SK-N-SH (cell line): ENCODE measurements at regions not wholly inside any gene's neighbourhood (a gene's known extent, or its start where the extent isn't known, plus 50 kb on each side); places are given as distances from the start of the nearest gene placed in this dataset.
A peak's percentile ranks its signal among the peaks of the same experiment; 100 is the strongest.

ENCODE experiments used
- CTCF ChIA-PET: fragments of 300-600, 350-600 bp; formaldehyde crosslinking; extraction: SDS; loops from one replicate; lab custom pipeline; 2021; lab: Yijun Ruan, JAX
- POLR2A ChIA-PET: fragments of 350-600 bp; sonication (Branson Sonifier 250); formaldehyde crosslinking; extraction: SDS; loops from one replicate; lab custom pipeline; 2020; ENCODE audit warnings: antibody characterized with exemption, inconsistent platforms; lab: Yijun Ruan, JAX
- DNase-seq: peaks from one replicate; pipeline ENCODE4 v3.0.0; 2012
- H2AFZ ChIP-seq: fragments of 200-600 bp; sonication (generic); 2 replicates; pipeline ENCODE4 v1.8.1; 2016; ENCODE audit warnings: antibody characterized with exemption, mild to moderate bottlenecking, low read depth
- H3F3A ChIP-seq: fragments of 200-600 bp; sonication (generic); replicated peaks from 2 replicates; pipeline ENCODE3; 2016; ENCODE audit warnings: antibody characterized with exemption, mild to moderate bottlenecking; ENCODE audit not compliant: insufficient read depth
- H3K27ac ChIP-seq, 2 experiments: fragments of 200-500 bp in 1 of 2; fragments of 200-600 bp in 1 of 2; sonication (Bioruptor generic) in 1 of 2; sonication (generic), shearing (Covaris generic) in 1 of 2; 2 replicates each; pipeline versions ENCODE4 v1.5.1 to v1.6.1; 2014 to 2016; ENCODE audit warnings: low read depth in 2 of 2, inconsistent platforms in 1 of 2, low read length in 1 of 2, mild to moderate bottlenecking in 1 of 2, mixed read lengths in 1 of 2
- H3K27me3 ChIP-seq: fragments of 200-600 bp; sonication (generic), shearing (Covaris generic); 2 replicates; pipeline ENCODE4 v1.6.1; 2016; ENCODE audit warnings: mixed run types; ENCODE audit not compliant: insufficient read depth
- H3K36me3 ChIP-seq, 2 experiments: fragments of 200-500 bp in 1 of 2; fragments of 200-600 bp in 1 of 2; sonication (Bioruptor generic) in 1 of 2; sonication (generic) in 1 of 2; replicated peaks in 1 of 2; 2 replicates each; pipeline versions ENCODE3 to v1.5.1; 2014 to 2016; ENCODE audit warnings: low read length in 1 of 2, mild to moderate bottlenecking in 1 of 2; ENCODE audit not compliant: insufficient read depth in 2 of 2, control insufficient read depth in 1 of 2
- H3K4me1 ChIP-seq, 2 experiments: fragments of 200-500 bp in 1 of 2; fragments of 200-600 bp in 1 of 2; sonication (Bioruptor generic) in 1 of 2; sonication (generic), shearing (Covaris generic) in 1 of 2; 2 replicates each; pipeline versions ENCODE4 v1.5.1 to v1.6.1; 2014 to 2016; ENCODE audit warnings: low read depth in 1 of 2, low read length in 1 of 2, mixed run types in 1 of 2; ENCODE audit not compliant: insufficient read depth in 2 of 2, control insufficient read depth in 1 of 2
- H3K4me2 ChIP-seq: fragments of 200-600 bp; sonication (generic), shearing (Covaris generic); 2 replicates; pipeline ENCODE4 v1.6.1; 2017; ENCODE audit warnings: mixed run types
- H3K4me3 ChIP-seq, 2 experiments: fragments of 200-500 bp in 1 of 2; fragments of 200-600 bp in 1 of 2; sonication (Bioruptor generic) in 1 of 2; sonication (generic), shearing (Covaris generic) in 1 of 2; 2 replicates each; pipeline versions ENCODE4 v1.5.1 to v1.8.1; 2014 to 2016; ENCODE audit warnings: low read depth in 2 of 2, inconsistent platforms in 1 of 2, low read length in 1 of 2, mild to moderate bottlenecking in 1 of 2, mixed read lengths in 1 of 2, moderate library complexity in 1 of 2
- H3K79me2 ChIP-seq: fragments of 200-600 bp; sonication (generic); 2 replicates; pipeline ENCODE4 v1.8.1; 2017; ENCODE audit warnings: mild to moderate bottlenecking; ENCODE audit not compliant: insufficient read depth
- H3K9ac ChIP-seq: fragments of 200-600 bp; sonication (generic); 2 replicates; pipeline ENCODE4 v1.6.1; 2017; ENCODE audit warnings: mixed run types
- H3K9me2 ChIP-seq: fragments of 200-600 bp; sonication (generic); 2 replicates; pipeline ENCODE4 v1.6.1; 2017; ENCODE audit warnings: mixed run types
- H3K9me3 ChIP-seq: fragments of 200-600 bp; sonication (generic); 2 replicates; pipeline ENCODE4 v1.6.1; 2017; ENCODE audit warnings: mixed run types, mild to moderate bottlenecking, moderate library complexity
- H4K20me1 ChIP-seq: fragments of 200-600 bp; sonication (generic); 2 replicates; pipeline ENCODE4 v1.6.1; 2017; ENCODE audit warnings: mild to moderate bottlenecking, mixed run types; ENCODE audit not compliant: insufficient read depth
- EP300 ChIP-seq, 2 experiments: IDR thresholded peaks; 2 replicates each; pipeline versions ENCODE4 v1.4.0 to v1.6.1; 2012; ENCODE audit warnings: borderline replicate concordance in 1 of 2, low read depth in 1 of 2, low read length in 1 of 2
- FOSL2 ChIP-seq: IDR thresholded peaks from 2 replicates; pipeline ENCODE4 v1.4.0; 2012; ENCODE audit warnings: low read depth, mild to moderate bottlenecking, moderate library complexity, borderline replicate concordance
- FOXJ3 ChIP-seq: sonication (generic); formaldehyde crosslinking; IDR thresholded peaks from 2 replicates; pipeline ENCODE4 v1.5.1; 2020; ENCODE audit warnings: mild to moderate bottlenecking, missing genetic modification reagents
- FOXM1 ChIP-seq: IDR thresholded peaks from 2 replicates; pipeline ENCODE4 v1.4.0; 2012; ENCODE audit warnings: low read depth, mild to moderate bottlenecking
- IRF3 ChIP-seq: fragments of 150-350 bp; IDR thresholded peaks from 2 replicates; pipeline ENCODE4 v1.6.1; 2016; ENCODE audit warnings: mild to moderate bottlenecking, low read depth, low read length
- NFIC ChIP-seq: IDR thresholded peaks from 2 replicates; pipeline ENCODE4 v1.4.0; 2012; ENCODE audit warnings: borderline replicate concordance
- REST ChIP-seq: IDR thresholded peaks from 2 replicates; pipeline ENCODE4 v1.6.1; 2012; ENCODE audit warnings: mild to moderate bottlenecking, low read depth, low read length, moderate library complexity
- RFX5 ChIP-seq: IDR thresholded peaks from 2 replicates; pipeline ENCODE4 v1.6.1; 2012; ENCODE audit warnings: mild to moderate bottlenecking, improper control_type of control experiment, low read length
- SIN3A ChIP-seq: IDR thresholded peaks from 2 replicates; pipeline ENCODE4 v1.6.1; 2012; ENCODE audit warnings: low read depth, mild to moderate bottlenecking, low read length, moderate library complexity, borderline replicate concordance
- TAF1 ChIP-seq: IDR thresholded peaks from 2 replicates; pipeline ENCODE4 v1.6.1; 2012; ENCODE audit warnings: low read depth, mild to moderate bottlenecking, low read length, moderate library complexity, borderline replicate concordance
- USF2 ChIP-seq: fragments of 150-350 bp; IDR thresholded peaks from 2 replicates; pipeline ENCODE4 v1.6.1; 2017; ENCODE audit warnings: antibody characterized with exemption, low read length, low read depth, borderline replicate concordance
- ZBTB33 ChIP-seq: IDR thresholded peaks from 2 replicates; pipeline ENCODE4 v1.4.0; 2012; ENCODE audit warnings: low read depth, borderline replicate concordance
- WGBS: methylation state at CpG from one replicate; pipeline ENCODE4 v1.1.6; 2017; ENCODE audit warnings: low lambda C conversion rate; 5-methylcytosine and 5-hydroxymethylcytosine counted together
- TF ChIP-seq, protein P1 (sequence below): fragments of 200-600 bp; sonication (generic); IDR thresholded peaks from 2 replicates; pipeline ENCODE4 v1.6.1; 2017; ENCODE audit warnings: antibody characterized with exemption, mild to moderate bottlenecking, moderate library complexity

- TF ChIP-seq REST (no peak), RFX5 (no peak), IRF3 (no peak), FOSL2 (no peak), EP300 (IDR thresholded peaks at IDR 0.05; ENCODE audit: borderline replicate concordance in 1 of 2, low read depth in 1 of 2, low read length in 1 of 2) (no peak)
- TF ChIP-seq, all 33 proteins: peak for 0
Observed at GRCh38 chr5:173697931-173698579, 81.6 kb upstream of the BOD1 start (continued).

GRCh38 chr5:173699966-173700365, 83.5 kb upstream of the BOD1 start:
- Histone ChIP-seq H3K4me1 (peaks cover 0 to 40% of the 10 kb centered on the region in 2 experiments; a peak in 1 of 4 replicates), H3K9ac (no peak overlapping the region), H3F3A (no peaks in the 10 kb centered on the region), H3K4me2 (no peak overlapping the region), H3K9me3 (no peaks in the 10 kb centered on the region), H3K36me3 (no peaks in the 10 kb centered on the region), H3K27me3 (no peaks in the 10 kb centered on the region), H3K9me2 (no peaks in the 10 kb centered on the region), H4K20me1 (no peaks in the 10 kb centered on the region), H3K27ac (peak overlapping the region in 1 of 2 experiments; percentile 88; a peak in 2 of 4 replicates), H3K4me3 (no peak overlapping the region), H2AFZ (no peak overlapping the region), H3K79me2 (no peaks in the 10 kb centered on the region)
- ChIA-PET POLR2A (interaction anchor here (1.1 kb wide), 1 partner anchor 21 kb away, joined by 4 read pairs; no protein-coding TSS in a partner anchor), CTCF (interaction anchor here (1.0 to 1.3 kb wide), 2 partner anchors 21 to 70 kb away, joined by 3 read pairs; no protein-coding TSS in a partner anchor)
- WGBS, result 85% methylated on average over 2 of the region's 2 CpGs
- DNase-seq, result no peak
- TF ChIP-seq EP300 (IDR thresholded peaks at IDR 0.05; ENCODE audit: borderline replicate concordance in 1 of 2, low read depth in 1 of 2, low read length in 1 of 2) (no peak), REST (no peak), SIN3A (no peak), FOXM1 (no peak), ZBTB33 (no peak), NFIC (no peak), USF2 (no peak), FOXJ3 (CRISPR knock-in tag) (no peak), FOSL2 (no peak), TAF1 (no peak)
- TF ChIP-seq, protein P1, sequence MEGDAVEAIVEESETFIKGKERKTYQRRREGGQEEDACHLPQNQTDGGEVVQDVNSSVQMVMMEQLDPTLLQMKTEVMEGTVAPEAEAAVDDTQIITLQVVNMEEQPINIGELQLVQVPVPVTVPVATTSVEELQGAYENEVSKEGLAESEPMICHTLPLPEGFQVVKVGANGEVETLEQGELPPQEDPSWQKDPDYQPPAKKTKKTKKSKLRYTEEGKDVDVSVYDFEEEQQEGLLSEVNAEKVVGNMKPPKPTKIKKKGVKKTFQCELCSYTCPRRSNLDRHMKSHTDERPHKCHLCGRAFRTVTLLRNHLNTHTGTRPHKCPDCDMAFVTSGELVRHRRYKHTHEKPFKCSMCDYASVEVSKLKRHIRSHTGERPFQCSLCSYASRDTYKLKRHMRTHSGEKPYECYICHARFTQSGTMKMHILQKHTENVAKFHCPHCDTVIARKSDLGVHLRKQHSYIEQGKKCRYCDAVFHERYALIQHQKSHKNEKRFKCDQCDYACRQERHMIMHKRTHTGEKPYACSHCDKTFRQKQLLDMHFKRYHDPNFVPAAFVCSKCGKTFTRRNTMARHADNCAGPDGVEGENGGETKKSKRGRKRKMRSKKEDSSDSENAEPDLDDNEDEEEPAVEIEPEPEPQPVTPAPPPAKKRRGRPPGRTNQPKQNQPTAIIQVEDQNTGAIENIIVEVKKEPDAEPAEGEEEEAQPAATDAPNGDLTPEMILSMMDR, result no peak
